CD4-positive, alpha-beta T cell treated with Interferon alpha-2 for 1 hour (primary cell): ENCODE measurements at regions not wholly inside any gene's neighbourhood (a gene's known extent, or its start where the extent isn't known, plus 50 kb on each side); places are given as distances from the start of the nearest gene placed in this dataset.
"Not testable (repeated sequence)": the region's sequence is repeated elsewhere in the genome, so short reads cannot be mapped to it uniquely, and the experiment has no call there.

Experiments
- DNase-seq, 2 donors: peaks; one replicate each; pipeline ENCODE4 v3.0.0-alpha.2; 2020 to 2022

- DNase-seq, result no peak
Observed at GRCh38 chr18:47669815-47670214, 260.6 kb downstream of the SMAD2 start.

- DNase-seq, result no peak
Observed at GRCh38 chr18:47658498-47658897, 272.0 kb downstream of the SMAD2 start.

GRCh38 chr18:47654988-47655387 lies 275.5 kb downstream of the SMAD2 start:
- no peak for DNase-seq

- no peak for DNase-seq
Observed at GRCh38 chr18:47644896-47645295, 285.6 kb downstream of the SMAD2 start.

- DNase-seq, result not testable (repeated sequence)
Observed at GRCh38 chr18:47637551-47637950, 292.9 kb downstream of the SMAD2 start.

GRCh38 chr18:47635416-47635815 lies 295.0 kb downstream of the SMAD2 start:
- DNase-seq, result no peak

GRCh38 chr18:47632970-47633635 lies 297.4 kb downstream of the SMAD2 start:
- no peak for DNase-seq

- DNase-seq, result no peak
Observed at GRCh38 chr18:47628893-47629292, 301.6 kb downstream of the SMAD2 start.

GRCh38 chr18:47628240-47628781 lies 302.1 kb downstream of the SMAD2 start:
- DNase-seq, result no peak

- no peak for DNase-seq
Observed at GRCh38 chr18:47627030-47627429, 303.4 kb downstream of the SMAD2 start.

GRCh38 chr18:47619771-47620448 lies 310.5 kb downstream of the SMAD2 start:
- no peak for DNase-seq

GRCh38 chr18:47618758-47619157 lies 311.7 kb downstream of the SMAD2 start:
- DNase-seq, result no peak

- no peak for DNase-seq
Observed at GRCh38 chr18:47615043-47615442, 315.4 kb downstream of the SMAD2 start.

- DNase-seq, result no peak
Observed at GRCh38 chr18:47613929-47614328, 316.5 kb downstream of the SMAD2 start.

- no peak for DNase-seq
Observed at GRCh38 chr18:47611649-47612048, 318.8 kb downstream of the SMAD2 start.

- DNase-seq, result no peak
Observed at GRCh38 chr18:47606526-47606925, 323.9 kb downstream of the SMAD2 start.

GRCh38 chr18:47605093-47605492 lies 325.4 kb downstream of the SMAD2 start:
- DNase-seq, result no peak

GRCh38 chr18:47604021-47604420 lies 326.4 kb downstream of the SMAD2 start:
- DNase-seq, result no peak

- no peak for DNase-seq
Observed at GRCh38 chr18:47603158-47603557, 327.3 kb downstream of the SMAD2 start.

- DNase-seq, result no peak
Observed at GRCh38 chr18:47602273-47602897, 328.1 kb downstream of the SMAD2 start.

- DNase-seq, result no peak
Observed at GRCh38 chr18:47601581-47602272, 328.7 kb downstream of the SMAD2 start.

GRCh38 chr18:47595831-47596501 lies 334.5 kb downstream of the SMAD2 start:
- no peak for DNase-seq

- no peak for DNase-seq
Observed at GRCh38 chr18:47594621-47595086, 335.8 kb downstream of the SMAD2 start.
